ENCODE measurements at regions not wholly inside any gene's neighbourhood (a gene's known extent, or its start where the extent isn't known, plus 50 kb on each side); places are given as distances from the start of the nearest gene placed in this dataset.

- Histone ChIP-seq H3K4me3 (ENCODE audit: low read length) (no peak overlapping the region), H3K36me3 (ENCODE audit: insufficient read depth, low read length) (no peaks in the 10 kb centered on the region), H3K27me3 (ENCODE audit: insufficient read depth, low read length) (no peaks in the 10 kb centered on the region), H3K9me3 (ENCODE audit: low read length) (no peaks in the 10 kb centered on the region), H2AFZ (ENCODE audit: low read depth, low read length) (no peak overlapping the region), H3K4me1 (ENCODE audit: insufficient read depth, low read length) (no peaks in the 10 kb centered on the region)
Measured at GRCh38 chr6:56904068-56904467, 50.8 kb upstream of the BEND6 start.

DNA sequence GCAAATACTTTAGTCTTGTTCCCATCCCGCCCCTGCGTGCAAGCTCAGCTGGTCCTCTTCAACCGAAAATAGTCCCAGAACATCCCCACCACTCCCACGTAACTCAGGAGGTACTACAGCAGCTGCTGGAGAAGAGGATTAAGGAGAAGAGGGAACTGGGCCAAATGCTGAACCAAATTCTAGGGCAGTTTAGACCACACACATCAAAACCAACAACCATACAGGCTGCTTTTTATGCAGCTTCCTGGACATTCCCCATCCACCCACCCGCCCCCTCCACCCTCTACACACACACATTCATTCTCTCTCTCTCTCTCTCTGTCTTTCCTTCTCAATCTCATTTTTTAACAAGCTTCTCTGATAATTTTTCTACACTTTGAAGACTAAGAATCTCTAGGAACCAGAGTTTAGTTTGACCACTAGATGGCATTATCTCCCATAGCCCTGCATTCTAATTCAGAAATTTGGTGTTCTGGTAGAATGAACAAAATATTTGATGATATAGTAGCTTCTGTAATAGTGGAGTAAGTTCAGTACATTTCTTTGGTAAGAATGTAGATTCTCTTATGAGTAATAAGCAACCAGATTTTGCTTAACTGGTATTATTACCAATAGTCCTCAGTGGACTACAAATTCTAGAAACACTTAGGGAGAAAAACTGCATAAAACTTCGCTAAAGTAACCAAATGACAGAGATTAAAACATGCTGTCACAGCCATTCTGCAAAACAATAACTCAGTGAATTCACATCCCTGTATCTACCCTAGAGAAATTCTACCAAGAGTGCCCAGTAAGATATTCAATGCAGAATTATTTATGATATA lies 52.1 kb upstream of the BEND6 start:
- no peaks in the 10 kb centered on the region for H3K4me1 ChIP-seq (ENCODE audit: insufficient read depth, low read length)
- H3K4me3 ChIP-seq (ENCODE audit: low read length), result no peak overlapping the region
- H3K27me3 ChIP-seq (ENCODE audit: insufficient read depth, low read length), result no peaks in the 10 kb centered on the region
- peak overlapping the region; percentile 3 for H2AFZ ChIP-seq (ENCODE audit: low read depth, low read length)
- no peaks in the 10 kb centered on the region for H3K36me3 ChIP-seq (ENCODE audit: insufficient read depth, low read length)
- H3K9me3 ChIP-seq (ENCODE audit: low read length), result no peaks in the 10 kb centered on the region

DNA sequence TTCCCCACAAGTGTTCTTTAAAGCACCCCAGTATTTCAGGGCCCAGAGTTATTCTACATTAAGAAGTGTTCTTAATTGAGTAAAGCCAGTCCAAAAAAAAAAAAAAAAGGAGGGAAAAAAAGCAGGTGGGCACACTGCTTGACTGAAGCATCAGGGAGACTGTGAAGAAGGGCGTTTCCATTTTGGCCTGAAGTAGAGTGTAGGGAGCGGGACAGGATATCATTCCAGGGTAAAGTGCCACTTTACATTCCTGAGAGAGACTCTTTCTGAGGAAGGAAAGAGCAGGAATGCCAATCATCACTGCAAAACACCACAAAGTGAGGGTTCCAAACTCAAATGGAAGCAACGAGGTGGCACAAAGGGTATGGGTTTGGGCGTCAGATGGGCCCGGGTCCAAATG lies 54.1 kb upstream of the BEND6 start:
- H2AFZ ChIP-seq (ENCODE audit: low read depth, low read length), result no peak overlapping the region
- H3K4me1 ChIP-seq (ENCODE audit: insufficient read depth, low read length), result no peaks in the 10 kb centered on the region
- H3K27me3 ChIP-seq (ENCODE audit: insufficient read depth, low read length), result no peaks in the 10 kb centered on the region
- H3K9me3 ChIP-seq (ENCODE audit: low read length), result no peaks in the 10 kb centered on the region
- no peak overlapping the region for H3K4me3 ChIP-seq (ENCODE audit: low read length)
- no peaks in the 10 kb centered on the region for H3K36me3 ChIP-seq (ENCODE audit: insufficient read depth, low read length)

GRCh38 chr6:56899753-56900152 lies 55.2 kb upstream of the BEND6 start:
- H3K4me1 ChIP-seq (ENCODE audit: insufficient read depth, low read length), result no peaks in the 10 kb centered on the region
- no peaks in the 10 kb centered on the region for H3K27me3 ChIP-seq (ENCODE audit: insufficient read depth, low read length)
- no peak overlapping the region for H3K4me3 ChIP-seq (ENCODE audit: low read length)
- no peak overlapping the region for H2AFZ ChIP-seq (ENCODE audit: low read depth, low read length)
- H3K36me3 ChIP-seq (ENCODE audit: insufficient read depth, low read length), result no peaks in the 10 kb centered on the region
- H3K9me3 ChIP-seq (ENCODE audit: low read length), result no peaks in the 10 kb centered on the region

GRCh38 chr6:56899311-56899710 lies 55.6 kb upstream of the BEND6 start:
- Histone ChIP-seq H3K36me3 (ENCODE audit: insufficient read depth, low read length) (no peaks in the 10 kb centered on the region), H3K9me3 (ENCODE audit: low read length) (no peaks in the 10 kb centered on the region), H3K4me1 (ENCODE audit: insufficient read depth, low read length) (no peaks in the 10 kb centered on the region), H3K27me3 (ENCODE audit: insufficient read depth, low read length) (no peaks in the 10 kb centered on the region), H2AFZ (ENCODE audit: low read depth, low read length) (no peak overlapping the region), H3K4me3 (ENCODE audit: low read length) (no peak overlapping the region)

DNA sequence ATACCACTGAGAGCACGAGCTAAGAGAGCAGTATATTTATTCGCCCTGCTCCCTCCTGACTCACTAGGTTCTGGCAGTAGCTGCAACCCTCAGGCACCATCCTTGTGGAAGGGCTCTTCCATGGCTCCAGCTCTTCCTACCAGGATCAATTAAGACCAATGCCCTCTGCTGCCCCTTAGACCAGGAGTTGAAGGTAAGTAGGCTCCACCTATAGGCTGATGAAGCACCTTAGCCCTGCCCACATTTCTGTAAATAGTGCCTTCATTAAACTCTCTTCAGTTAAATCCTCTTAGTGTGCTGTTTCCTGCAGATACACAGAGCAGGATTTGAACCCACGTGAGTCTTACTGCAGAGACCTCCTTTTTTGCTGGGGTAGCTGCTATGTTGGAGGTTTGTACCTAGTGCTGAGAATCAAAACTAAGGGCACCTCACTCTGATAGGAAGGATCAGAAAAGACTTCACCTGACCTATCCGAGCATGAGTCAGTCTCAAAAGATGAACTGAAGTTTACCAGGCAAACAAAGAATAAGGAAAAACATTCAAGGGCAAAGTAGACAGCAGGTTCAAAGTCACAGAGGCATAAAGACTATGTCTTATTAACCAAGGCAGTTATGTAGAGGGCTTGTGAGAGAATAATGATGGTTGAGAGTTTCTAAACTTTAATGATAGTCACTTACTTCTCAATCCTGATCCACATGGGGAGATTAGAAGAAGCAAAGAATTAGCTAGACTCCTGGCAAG lies 56.9 kb upstream of the BEND6 start:
- Histone ChIP-seq H3K4me3 (ENCODE audit: low read length) (no peak overlapping the region), H2AFZ (ENCODE audit: low read depth, low read length) (no peak overlapping the region), H3K9me3 (ENCODE audit: low read length) (no peaks in the 10 kb centered on the region), H3K4me1 (ENCODE audit: insufficient read depth, low read length) (no peaks in the 10 kb centered on the region), H3K27me3 (ENCODE audit: insufficient read depth, low read length) (no peaks in the 10 kb centered on the region), H3K36me3 (ENCODE audit: insufficient read depth, low read length) (no peaks in the 10 kb centered on the region)

- Histone ChIP-seq H3K27me3 (ENCODE audit: insufficient read depth, low read length) (no peaks in the 10 kb centered on the region), H2AFZ (ENCODE audit: low read depth, low read length) (no peak overlapping the region), H3K4me1 (ENCODE audit: insufficient read depth, low read length) (no peaks in the 10 kb centered on the region), H3K36me3 (ENCODE audit: insufficient read depth, low read length) (no peaks in the 10 kb centered on the region), H3K9me3 (ENCODE audit: low read length) (no peaks in the 10 kb centered on the region), H3K4me3 (ENCODE audit: low read length) (no peak overlapping the region)
Measured at GRCh38 chr6:56891754-56892153, 63.2 kb upstream of the BEND6 start.

DNA sequence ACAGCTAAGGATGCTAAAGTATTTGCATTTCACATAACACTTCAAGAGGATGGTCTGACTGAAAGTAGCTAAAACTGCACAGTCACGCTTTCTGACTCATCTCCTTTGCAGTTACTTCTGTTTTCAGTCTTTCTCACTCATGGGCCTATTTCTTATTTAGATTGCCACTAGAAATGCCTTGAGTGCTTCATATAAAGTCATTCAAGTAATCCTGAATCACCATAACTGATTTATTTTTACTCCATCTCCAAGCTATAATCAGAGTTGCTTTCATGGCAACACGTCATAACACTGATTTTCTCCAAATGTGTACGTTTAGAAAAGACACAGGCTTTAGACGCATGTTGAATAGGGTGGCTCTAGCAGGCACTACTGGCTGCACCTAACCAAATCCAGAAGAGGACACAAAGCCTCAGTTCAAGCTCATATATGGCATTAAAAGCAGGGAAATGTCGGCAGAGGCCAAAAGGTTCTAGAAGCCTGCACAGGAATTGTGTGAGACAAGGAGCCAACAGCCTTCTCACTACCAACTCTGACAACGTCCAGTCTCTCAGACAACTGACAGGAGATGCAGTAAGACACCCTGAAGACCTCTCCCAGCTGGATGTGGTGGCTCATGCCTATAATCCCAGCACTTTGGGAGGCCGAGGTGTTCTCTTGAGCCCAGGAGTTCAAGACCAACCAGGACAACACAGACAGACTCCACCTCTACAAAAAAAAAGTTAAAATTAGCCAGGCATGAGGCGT lies 64.1 kb upstream of the BEND6 start:
- Histone ChIP-seq H3K9me3 (ENCODE audit: low read length) (no peaks in the 10 kb centered on the region), H3K27me3 (ENCODE audit: insufficient read depth, low read length) (no peaks in the 10 kb centered on the region), H3K4me1 (ENCODE audit: insufficient read depth, low read length) (no peaks in the 10 kb centered on the region), H2AFZ (ENCODE audit: low read depth, low read length) (no peak overlapping the region), H3K4me3 (ENCODE audit: low read length) (no peak overlapping the region), H3K36me3 (ENCODE audit: insufficient read depth, low read length) (no peaks in the 10 kb centered on the region)

GRCh38 chr6:56890066-56890465 lies 64.8 kb upstream of the BEND6 start:
- no peaks in the 10 kb centered on the region for H3K4me1 ChIP-seq (ENCODE audit: insufficient read depth, low read length)
- no peaks in the 10 kb centered on the region for H3K36me3 ChIP-seq (ENCODE audit: insufficient read depth, low read length)
- no peak overlapping the region for H3K4me3 ChIP-seq (ENCODE audit: low read length)
- no peak overlapping the region for H2AFZ ChIP-seq (ENCODE audit: low read depth, low read length)
- no peaks in the 10 kb centered on the region for H3K9me3 ChIP-seq (ENCODE audit: low read length)
- no peaks in the 10 kb centered on the region for H3K27me3 ChIP-seq (ENCODE audit: insufficient read depth, low read length)

DNA sequence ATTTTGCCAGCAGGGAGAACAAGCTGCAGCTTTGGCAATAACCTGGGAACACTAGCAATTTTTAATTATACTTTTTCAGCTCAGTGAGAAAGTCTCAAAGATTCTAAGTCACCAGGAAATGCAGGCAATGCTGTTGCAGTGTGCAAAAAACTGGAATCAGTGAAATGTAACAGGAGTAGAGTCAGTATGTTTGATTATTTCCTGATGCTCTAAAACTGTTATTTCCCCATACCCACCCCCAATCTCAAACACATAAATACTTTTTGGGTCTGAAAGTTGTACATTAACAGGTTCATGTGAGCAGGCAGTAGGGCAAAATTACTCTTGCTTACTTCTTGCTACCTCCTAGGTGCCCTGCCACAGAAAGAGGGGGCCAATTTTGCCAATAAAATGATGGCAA lies 65.4 kb upstream of the BEND6 start:
- no peaks in the 10 kb centered on the region for H3K4me1 ChIP-seq (ENCODE audit: insufficient read depth, low read length)
- H3K4me3 ChIP-seq (ENCODE audit: low read length), result no peak overlapping the region
- H3K36me3 ChIP-seq (ENCODE audit: insufficient read depth, low read length), result no peaks in the 10 kb centered on the region
- no peak overlapping the region for H2AFZ ChIP-seq (ENCODE audit: low read depth, low read length)
- no peaks in the 10 kb centered on the region for H3K9me3 ChIP-seq (ENCODE audit: low read length)
- no peaks in the 10 kb centered on the region for H3K27me3 ChIP-seq (ENCODE audit: insufficient read depth, low read length)

DNA sequence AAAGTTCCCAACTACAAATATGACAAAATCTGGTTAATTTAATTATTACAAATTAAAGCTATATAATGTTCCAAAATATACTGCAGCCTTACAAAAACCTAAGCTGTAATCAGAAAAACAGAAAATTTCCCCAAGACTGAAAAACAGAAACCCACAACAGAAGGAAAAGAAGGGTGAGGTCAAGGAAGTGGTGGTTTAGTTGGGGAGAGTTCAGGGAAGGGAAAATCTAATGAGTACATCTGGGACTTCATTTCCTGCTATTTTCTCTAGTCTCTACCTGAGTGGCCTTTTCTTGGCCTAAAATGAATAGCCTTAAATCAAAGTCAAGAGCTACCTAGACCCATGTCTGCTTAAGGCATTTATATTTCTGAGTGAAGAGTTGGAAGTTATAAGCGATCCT lies 66.2 kb upstream of the BEND6 start:
- H3K36me3 ChIP-seq (ENCODE audit: insufficient read depth, low read length), result no peaks in the 10 kb centered on the region
- H3K9me3 ChIP-seq (ENCODE audit: low read length), result no peaks in the 10 kb centered on the region
- H3K4me3 ChIP-seq (ENCODE audit: low read length), result no peak overlapping the region

GRCh38 chr6:56887086-56887485 lies 67.8 kb upstream of the BEND6 start:
- no peaks in the 10 kb centered on the region for H3K36me3 ChIP-seq (ENCODE audit: insufficient read depth, low read length)
- H2AFZ ChIP-seq (ENCODE audit: low read depth, low read length), result no peak overlapping the region
- no peaks in the 10 kb centered on the region for H3K4me1 ChIP-seq (ENCODE audit: insufficient read depth, low read length)
- no peak overlapping the region for H3K4me3 ChIP-seq (ENCODE audit: low read length)
- no peaks in the 10 kb centered on the region for H3K9me3 ChIP-seq (ENCODE audit: low read length)
- no peaks in the 10 kb centered on the region for H3K27me3 ChIP-seq (ENCODE audit: insufficient read depth, low read length)

More for the DNA sequence above, 66.2 kb upstream of the BEND6 start:
- no peak overlapping the region for H2AFZ ChIP-seq (ENCODE audit: low read depth, low read length)
- H3K4me1 ChIP-seq (ENCODE audit: insufficient read depth, low read length), result no peaks in the 10 kb centered on the region
- H3K27me3 ChIP-seq (ENCODE audit: insufficient read depth, low read length), result no peaks in the 10 kb centered on the region

DNA sequence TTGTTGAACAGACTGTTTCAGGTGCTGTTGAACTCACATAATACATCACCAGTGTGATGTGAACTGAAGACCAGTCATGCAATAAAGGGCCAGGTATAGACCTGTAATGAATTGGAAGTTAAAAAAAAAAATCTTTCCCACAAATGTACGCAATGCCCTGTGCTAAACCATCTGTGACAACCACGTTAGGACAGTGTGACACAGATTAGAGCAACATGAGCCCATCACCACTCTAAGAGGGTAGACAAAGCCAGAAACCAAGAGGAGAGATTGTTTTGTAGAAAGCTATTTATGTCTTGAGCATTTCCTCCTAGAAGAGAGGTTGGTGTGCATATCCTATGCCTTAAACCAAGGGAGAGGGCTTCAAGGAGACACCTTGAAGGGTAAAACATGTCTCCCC lies 77.0 kb upstream of the BEND6 start:
- H3K4me3 ChIP-seq (ENCODE audit: low read length), result no peak overlapping the region
- no peaks in the 10 kb centered on the region for H3K36me3 ChIP-seq (ENCODE audit: insufficient read depth, low read length)
- no peak overlapping the region for H2AFZ ChIP-seq (ENCODE audit: low read depth, low read length)
- H3K27me3 ChIP-seq (ENCODE audit: insufficient read depth, low read length), result no peaks in the 10 kb centered on the region
- no peaks in the 10 kb centered on the region for H3K9me3 ChIP-seq (ENCODE audit: low read length)
- no peaks in the 10 kb centered on the region for H3K4me1 ChIP-seq (ENCODE audit: insufficient read depth, low read length)

Measured in neuron (in vitro differentiated cells).